HCT116 (cell line): ENCODE measurements at regions not wholly inside any gene's neighbourhood (a gene's known extent, or its start where the extent isn't known, plus 50 kb on each side); places are given as distances from the start of the nearest gene placed in this dataset.

Source experiments
- ATAC-seq: fragments of 200-7000 bp; cut with Tn5 transposase; 2 replicates; pipeline ENCODE4 v1.9.1; 2020; ENCODE audit warnings: mild to moderate bottlenecking, moderate library complexity
- BruUV-seq: library from RNA; stranded (reverse); fragments of 400-500 nt; replicated peaks from 2 replicates; lab custom pipeline; 2021; lab: Mats Ljungman, UMichigan
- CTCF ChIA-PET: fragments of 300-600 bp; sonication (Branson Sonifier 250); formaldehyde crosslinking; loops from one replicate; lab custom pipeline; 2021; ENCODE audit warnings: antibody characterized with exemption; lab: Charles Lee
- POLR2A ChIA-PET: fragments of 300-600, 350-600 bp; sonication (Branson Sonifier 250); formaldehyde crosslinking; loops from one replicate; lab custom pipeline; 2021; ENCODE audit warnings: antibody characterized with exemption; lab: Charles Lee
- RAD21 ChIA-PET, 2 experiments: fragments of 300-600 bp; sonication (Branson Sonifier 250); formaldehyde crosslinking; loops; one replicate each; lab custom pipeline; 2023; ENCODE audit warnings: low total read pairs in 2 of 2; ENCODE audit not compliant: uncharacterized antibody in 2 of 2, unreplicated experiment in 2 of 2, low non-redundant PET in 1 of 2; lab: Charles Lee
- DNase-seq: peaks from one replicate; pipeline ENCODE4 v3.0.0-alpha.2; 2010; ENCODE audit warnings: low read depth, low spot score
- H2AFZ ChIP-seq: fragments of 200-600 bp; shearing (Covaris generic), sonication (generic); 2 replicates; pipeline ENCODE4 v1.6.1; 2017; ENCODE audit warnings: low read depth, mixed run types, mixed read lengths, antibody characterized with exemption, low read length; ENCODE audit not compliant: poor library complexity, severe bottlenecking
- H3K27ac ChIP-seq: 2 replicates; pipeline ENCODE4 v1.5.1; 2012; ENCODE audit warnings: low read depth, low read length
- H3K27me3 ChIP-seq: fragments of 200-600 bp; sonication (generic); 2 replicates; pipeline ENCODE4 v1.6.1; 2016; ENCODE audit warnings: mixed run types, low read length, mixed read lengths; ENCODE audit not compliant: insufficient read depth
- H3K36me3 ChIP-seq, 2 experiments: fragments of 200-500 bp in 1 of 2; fragments of 200-600 bp in 1 of 2; sonication (Bioruptor generic) in 1 of 2; sonication (generic) in 1 of 2; 2 replicates each; pipeline versions ENCODE4 v1.5.1 to v1.6.1; 2014 to 2016; ENCODE audit warnings: low read length in 2 of 2, inconsistent platforms in 1 of 2, mixed read lengths in 1 of 2, mixed run types in 1 of 2; ENCODE audit not compliant: insufficient read depth in 2 of 2, control insufficient read depth in 1 of 2
- H3K4me1 ChIP-seq, 2 experiments: fragments of 200-600 bp in 1 of 2; sonication (generic) in 1 of 2; 2 replicates each; pipeline versions ENCODE4 v1.5.1 to v1.6.1; 2012 to 2017; ENCODE audit warnings: low read length in 2 of 2, inconsistent platforms in 1 of 2, mild to moderate bottlenecking in 1 of 2, mixed read lengths in 1 of 2, mixed run types in 1 of 2, moderate library complexity in 1 of 2; ENCODE audit not compliant: insufficient read depth in 2 of 2, control insufficient read depth in 1 of 2
- H3K4me2 ChIP-seq: fragments of 200-600 bp; sonication (generic); 2 replicates; pipeline ENCODE4 v1.6.1; 2017; ENCODE audit warnings: mixed run types, low read length, mixed read lengths
- H3K4me3 ChIP-seq, 2 experiments: fragments of 200-600 bp in 1 of 2; sonication (generic) in 1 of 2; replicated peaks in 1 of 2; 2 replicates each; pipeline ENCODE4 v1.5.1; 2011 to 2016; ENCODE audit warnings: low read length in 2 of 2, control low read depth in 1 of 2, low read depth in 1 of 2, mild to moderate bottlenecking in 1 of 2, mixed read lengths in 1 of 2, mixed run types in 1 of 2
- H3K79me2 ChIP-seq: fragments of 200-600 bp; sonication (generic); 2 replicates; pipeline ENCODE4 v1.6.1; 2017; ENCODE audit warnings: mild to moderate bottlenecking, mixed run types, low read length, moderate library complexity, mixed read lengths; ENCODE audit not compliant: insufficient read depth
- H3K9ac ChIP-seq: fragments of 200-600 bp; sonication (generic); 2 replicates; pipeline ENCODE4 v1.6.1; 2016; ENCODE audit warnings: low read length, mixed read lengths
- H3K9me2 ChIP-seq: fragments of 200-600 bp; sonication (generic), shearing (Covaris generic); 2 replicates; pipeline ENCODE4 v1.6.1; 2017; ENCODE audit warnings: mixed run types, mild to moderate bottlenecking, moderate library complexity; ENCODE audit not compliant: insufficient read depth
- H3K9me3 ChIP-seq, 2 experiments: fragments of 200-500 bp in 1 of 2; fragments of 200-600 bp in 1 of 2; sonication (Bioruptor generic) in 1 of 2; sonication (generic) in 1 of 2; 2 replicates each; pipeline ENCODE4 v1.6.1; 2014 to 2017; ENCODE audit warnings: low read length in 2 of 2, mixed read lengths in 2 of 2, inconsistent platforms in 1 of 2, low read depth in 1 of 2, mild to moderate bottlenecking in 1 of 2, mixed run types in 1 of 2, moderate library complexity in 1 of 2; ENCODE audit not compliant: control insufficient read depth in 1 of 2, insufficient read depth in 1 of 2
- H4K20me1 ChIP-seq: fragments of 200-600 bp; sonication (generic), shearing (Covaris generic); 2 replicates; pipeline ENCODE4 v1.6.1; 2017; ENCODE audit warnings: mixed run types, mild to moderate bottlenecking, moderate library complexity; ENCODE audit not compliant: insufficient read depth
- EGR1 ChIP-seq: IDR thresholded peaks from 2 replicates; pipeline ENCODE4 v1.6.1; 2012; ENCODE audit warnings: low read depth
- ELF1 ChIP-seq: IDR thresholded peaks from 2 replicates; pipeline ENCODE4 v1.6.1; 2012; ENCODE audit warnings: low read depth, borderline replicate concordance
- EZH2 ChIP-seq: fragments of 200-600 bp; sonication (generic); IDR thresholded peaks from 2 replicates; pipeline ENCODE4 v1.6.1; 2017; ENCODE audit warnings: antibody characterized with exemption, mixed run types
- EZH2phosphoT487 ChIP-seq: fragments of 200-600 bp; IDR thresholded peaks from 2 replicates; pipeline ENCODE4 v1.6.1; 2018; ENCODE audit warnings: antibody characterized with exemption, borderline replicate concordance
- FOSL1 ChIP-seq: IDR thresholded peaks from 2 replicates; pipeline ENCODE4 v1.6.1; 2012; ENCODE audit warnings: low read depth
- POLR2A ChIP-seq: IDR thresholded peaks from 2 replicates; pipeline ENCODE4 v1.7.0; 2011; ENCODE audit warnings: borderline replicate concordance; ENCODE audit not compliant: insufficient read depth, insufficient read length; ENCODE audit errors: extremely low read depth
- POLR2AphosphoS5 ChIP-seq: IDR thresholded peaks from 2 replicates; pipeline ENCODE4 v1.6.1; 2011; ENCODE audit warnings: mild to moderate bottlenecking, low read depth, low read length, moderate library complexity
- SIN3A ChIP-seq: IDR thresholded peaks from 2 replicates; pipeline ENCODE4 v1.6.1; 2012; ENCODE audit warnings: low read depth
- ZFX ChIP-seq: fragments of 450-650 bp; IDR thresholded peaks from 2 replicates; pipeline ENCODE4 v1.6.1; 2017
- ZNF274 ChIP-seq: fragments of 200-500 bp; sonication (Bioruptor generic); IDR thresholded peaks from 2 replicates; pipeline ENCODE4 v1.6.1; 2014; ENCODE audit warnings: mild to moderate bottlenecking, low read depth, low read length, inconsistent platforms
- intact Hi-C: fragments of 100-400 bp; cut with micrococcal nuclease; formaldehyde crosslinking; loops from 2 replicates; pipeline ENCODE4 v1.10.0; 2022
- TF ChIP-seq, protein P1 (sequence below), 3 experiments: fragments of 200-600 bp in 1 of 3; sonication (generic) in 1 of 3; IDR thresholded peaks in 2 of 3; conservative IDR thresholded peaks in 1 of 3; 2 replicates each; pipeline ENCODE4 v1.5.1; 2012 to 2017; ENCODE audit warnings: low read depth in 2 of 3, low read length in 2 of 3, antibody characterized with exemption in 1 of 3, borderline replicate concordance in 1 of 3, control low read depth in 1 of 3, mild to moderate bottlenecking in 1 of 3, mixed read lengths in 1 of 3, mixed run types in 1 of 3, moderate library complexity in 1 of 3; ENCODE audit not compliant: insufficient read depth in 1 of 3
- TF ChIP-seq, protein P2 (sequence below): IDR thresholded peaks from 2 replicates; pipeline ENCODE4 v1.6.1; 2012
- TF ChIP-seq, protein P3 (sequence below): IDR thresholded peaks from 2 replicates; pipeline ENCODE4 v1.6.1; 2011; ENCODE audit warnings: mild to moderate bottlenecking, low read length, moderate library complexity; ENCODE audit not compliant: insufficient replicate concordance; ENCODE audit errors: extremely low read depth

- DNase-seq (no peak), ATAC-seq (no peak)
- ChIA-PET CTCF (no interaction called here), POLR2A (no interaction called here), RAD21 (no interaction called here)
- H4K20me1 ChIP-seq: no peaks in the 10 kb centered on the region
- no peak overlapping the region for H2AFZ ChIP-seq
- no peak overlapping the region for H3K9ac ChIP-seq
- no peak overlapping the region for H3K4me2 ChIP-seq
- H3K4me3 ChIP-seq: no peak overlapping the region
- H3K27me3 ChIP-seq: peaks cover 29% of the 10 kb centered on the region; the same call in 1 of the 2 replicates
- intact Hi-C loops: no loop called here
- TF ChIP-seq EZH2 (no peak), EZH2phosphoT487 (no peak)
- H3K36me3 ChIP-seq: no peaks in the 10 kb centered on the region
- H3K9me3 ChIP-seq: no peaks in the 10 kb centered on the region
- H3K9me2 ChIP-seq: no peaks in the 10 kb centered on the region
- H3K4me1 ChIP-seq: no peaks in the 10 kb centered on the region
- H3K79me2 ChIP-seq: no peaks in the 10 kb centered on the region
- BruUV-seq: no TSS peak
- no peak overlapping the region for H3K27ac ChIP-seq
These were observed 610.6 kb upstream of the CFAP20DC start for GRCh38 chr3:59660376-59660775.

GRCh38 chr3:59659755-59660154 lies 609.9 kb upstream of the CFAP20DC start:
- Histone ChIP-seq H3K27ac (no peak overlapping the region), H2AFZ (no peak overlapping the region), H3K9ac (no peak overlapping the region), H3K36me3 (no peaks in the 10 kb centered on the region), H3K9me2 (no peaks in the 10 kb centered on the region), H3K79me2 (no peaks in the 10 kb centered on the region), H4K20me1 (no peaks in the 10 kb centered on the region), H3K9me3 (no peaks in the 10 kb centered on the region), H3K4me3 (no peak overlapping the region), H3K27me3 (peaks cover 23% of the 10 kb centered on the region; the same call in 1 of the 2 replicates), H3K4me1 (no peaks in the 10 kb centered on the region), H3K4me2 (no peak overlapping the region)
- no peak for ATAC-seq
- RAD21 ChIA-PET: no interaction called here
- BruUV-seq: no TSS peak
- intact Hi-C loops: no loop called here
- CTCF ChIA-PET: no interaction called here
- POLR2A ChIA-PET: no interaction called here
- DNase-seq: no peak
- TF ChIP-seq, protein P1, sequence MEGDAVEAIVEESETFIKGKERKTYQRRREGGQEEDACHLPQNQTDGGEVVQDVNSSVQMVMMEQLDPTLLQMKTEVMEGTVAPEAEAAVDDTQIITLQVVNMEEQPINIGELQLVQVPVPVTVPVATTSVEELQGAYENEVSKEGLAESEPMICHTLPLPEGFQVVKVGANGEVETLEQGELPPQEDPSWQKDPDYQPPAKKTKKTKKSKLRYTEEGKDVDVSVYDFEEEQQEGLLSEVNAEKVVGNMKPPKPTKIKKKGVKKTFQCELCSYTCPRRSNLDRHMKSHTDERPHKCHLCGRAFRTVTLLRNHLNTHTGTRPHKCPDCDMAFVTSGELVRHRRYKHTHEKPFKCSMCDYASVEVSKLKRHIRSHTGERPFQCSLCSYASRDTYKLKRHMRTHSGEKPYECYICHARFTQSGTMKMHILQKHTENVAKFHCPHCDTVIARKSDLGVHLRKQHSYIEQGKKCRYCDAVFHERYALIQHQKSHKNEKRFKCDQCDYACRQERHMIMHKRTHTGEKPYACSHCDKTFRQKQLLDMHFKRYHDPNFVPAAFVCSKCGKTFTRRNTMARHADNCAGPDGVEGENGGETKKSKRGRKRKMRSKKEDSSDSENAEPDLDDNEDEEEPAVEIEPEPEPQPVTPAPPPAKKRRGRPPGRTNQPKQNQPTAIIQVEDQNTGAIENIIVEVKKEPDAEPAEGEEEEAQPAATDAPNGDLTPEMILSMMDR (IDR thresholded peaks at IDR 0.05 in 2 of 3, conservative IDR thresholded peaks at IDR 0.05 in 1 of 3; ENCODE audit: borderline replicate concordance in 1 of 3, insufficient read depth in 1 of 3, low read depth in 2 of 3, low read length in 2 of 3): no peak
- TF ChIP-seq EZH2phosphoT487 (no peak), POLR2AphosphoS5 (no peak), ZFX (no peak), ZNF274 (no peak), POLR2A (no peak), SIN3A (no peak), FOSL1 (no peak), EGR1 (no peak), ELF1 (no peak)
- TF ChIP-seq, protein P2, sequence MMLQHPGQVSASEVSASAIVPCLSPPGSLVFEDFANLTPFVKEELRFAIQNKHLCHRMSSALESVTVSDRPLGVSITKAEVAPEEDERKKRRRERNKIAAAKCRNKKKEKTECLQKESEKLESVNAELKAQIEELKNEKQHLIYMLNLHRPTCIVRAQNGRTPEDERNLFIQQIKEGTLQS: no peak
- TF ChIP-seq, protein P3, sequence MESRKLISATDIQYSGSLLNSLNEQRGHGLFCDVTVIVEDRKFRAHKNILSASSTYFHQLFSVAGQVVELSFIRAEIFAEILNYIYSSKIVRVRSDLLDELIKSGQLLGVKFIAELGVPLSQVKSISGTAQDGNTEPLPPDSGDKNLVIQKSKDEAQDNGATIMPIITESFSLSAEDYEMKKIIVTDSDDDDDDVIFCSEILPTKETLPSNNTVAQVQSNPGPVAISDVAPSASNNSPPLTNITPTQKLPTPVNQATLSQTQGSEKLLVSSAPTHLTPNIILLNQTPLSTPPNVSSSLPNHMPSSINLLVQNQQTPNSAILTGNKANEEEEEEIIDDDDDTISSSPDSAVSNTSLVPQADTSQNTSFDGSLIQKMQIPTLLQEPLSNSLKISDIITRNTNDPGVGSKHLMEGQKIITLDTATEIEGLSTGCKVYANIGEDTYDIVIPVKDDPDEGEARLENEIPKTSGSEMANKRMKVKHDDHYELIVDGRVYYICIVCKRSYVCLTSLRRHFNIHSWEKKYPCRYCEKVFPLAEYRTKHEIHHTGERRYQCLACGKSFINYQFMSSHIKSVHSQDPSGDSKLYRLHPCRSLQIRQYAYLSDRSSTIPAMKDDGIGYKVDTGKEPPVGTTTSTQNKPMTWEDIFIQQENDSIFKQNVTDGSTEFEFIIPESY: no peak
